GM10248 (cell line): ENCODE measurements at regions not wholly inside any gene's neighbourhood (a gene's known extent, or its start where the extent isn't known, plus 50 kb on each side); places are given as distances from the start of the nearest gene placed in this dataset.
"Not testable (repeated sequence)": the region's sequence is repeated elsewhere in the genome, so short reads cannot be mapped to it uniquely, and the experiment has no call there.

Experiments used
- CTCF ChIA-PET: fragments of 300-600 bp; sonication (Branson Sonifier 250); formaldehyde crosslinking; extraction: SDS; loops from one replicate; lab custom pipeline; 2021; ENCODE audit warnings: antibody characterized with exemption; lab: Yijun Ruan, JAX
- POLR2A ChIA-PET: fragments of 350-650 bp; sonication (Branson Sonifier 250); formaldehyde crosslinking; extraction: SDS; loops from one replicate; lab custom pipeline; 2020; ENCODE audit warnings: antibody characterized with exemption; lab: Yijun Ruan, JAX
- DNase-seq: peaks from one replicate; pipeline ENCODE4 v3.0.0; 2012; ENCODE audit errors: extremely low spot score
- TF ChIP-seq, protein P1 (sequence below): IDR thresholded peaks from 2 replicates; pipeline ENCODE4 v1.5.1; 2012; ENCODE audit warnings: mild to moderate bottlenecking, low read depth; ENCODE audit errors: extremely low read depth, missing control alignments, control extremely low read depth

DNA sequence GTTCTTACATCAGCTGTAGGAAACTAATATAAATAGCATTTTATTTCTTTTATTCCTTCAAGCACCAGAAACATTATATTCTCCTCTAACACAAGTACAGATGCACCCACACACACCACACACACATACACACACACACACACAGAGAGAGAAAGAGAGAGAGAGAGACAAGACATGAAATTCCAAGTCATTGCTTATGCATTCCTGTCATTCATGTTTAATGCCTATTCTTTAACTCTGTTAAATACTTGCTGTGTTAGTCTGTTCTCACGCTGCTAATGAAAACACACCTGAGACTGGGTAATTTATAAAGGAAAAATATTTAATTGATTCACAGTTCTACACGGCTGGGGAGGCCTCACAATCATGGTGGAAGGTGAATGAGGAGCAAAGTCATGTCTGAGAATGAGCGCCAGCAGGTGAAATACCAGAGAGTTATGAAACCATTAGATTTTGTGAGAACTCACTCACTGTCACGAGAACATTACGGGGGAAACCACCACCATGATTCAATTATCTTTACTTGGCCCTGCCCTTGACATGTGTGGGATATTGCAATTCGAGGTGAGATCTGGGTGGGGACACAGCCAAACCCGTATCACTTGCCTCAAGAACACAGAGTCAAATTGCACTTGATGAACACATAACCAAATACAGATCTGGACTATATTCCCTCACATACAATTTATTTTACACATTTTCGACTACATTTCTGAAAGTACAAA lies 1058.1 kb upstream of the TMPRSS15 start:
- TF ChIP-seq, protein P1, sequence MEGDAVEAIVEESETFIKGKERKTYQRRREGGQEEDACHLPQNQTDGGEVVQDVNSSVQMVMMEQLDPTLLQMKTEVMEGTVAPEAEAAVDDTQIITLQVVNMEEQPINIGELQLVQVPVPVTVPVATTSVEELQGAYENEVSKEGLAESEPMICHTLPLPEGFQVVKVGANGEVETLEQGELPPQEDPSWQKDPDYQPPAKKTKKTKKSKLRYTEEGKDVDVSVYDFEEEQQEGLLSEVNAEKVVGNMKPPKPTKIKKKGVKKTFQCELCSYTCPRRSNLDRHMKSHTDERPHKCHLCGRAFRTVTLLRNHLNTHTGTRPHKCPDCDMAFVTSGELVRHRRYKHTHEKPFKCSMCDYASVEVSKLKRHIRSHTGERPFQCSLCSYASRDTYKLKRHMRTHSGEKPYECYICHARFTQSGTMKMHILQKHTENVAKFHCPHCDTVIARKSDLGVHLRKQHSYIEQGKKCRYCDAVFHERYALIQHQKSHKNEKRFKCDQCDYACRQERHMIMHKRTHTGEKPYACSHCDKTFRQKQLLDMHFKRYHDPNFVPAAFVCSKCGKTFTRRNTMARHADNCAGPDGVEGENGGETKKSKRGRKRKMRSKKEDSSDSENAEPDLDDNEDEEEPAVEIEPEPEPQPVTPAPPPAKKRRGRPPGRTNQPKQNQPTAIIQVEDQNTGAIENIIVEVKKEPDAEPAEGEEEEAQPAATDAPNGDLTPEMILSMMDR, result no peak
- no peak for DNase-seq
- ChIA-PET POLR2A (no interaction called here), CTCF (interaction anchor here (1.6 kb wide), 1 partner anchor 11 kb away, joined by 4 read pairs; no protein-coding TSS in a partner anchor)

DNA sequence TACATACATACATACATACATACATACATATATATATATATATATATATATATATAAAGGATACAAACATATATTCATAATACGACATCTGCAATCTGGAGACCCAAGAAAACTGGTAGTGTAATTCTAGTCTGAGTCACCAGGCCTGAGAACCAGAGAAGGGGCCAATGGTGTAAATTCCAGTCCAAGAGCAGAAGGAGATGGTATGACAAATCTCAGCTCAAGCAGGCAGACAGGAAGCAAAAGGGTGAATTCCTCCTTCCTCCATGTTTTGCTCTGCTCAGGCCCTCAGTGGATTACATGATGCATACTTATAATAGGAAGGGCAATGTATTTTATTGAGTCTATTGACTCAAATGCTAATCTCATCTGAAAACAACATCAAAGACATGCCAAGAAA lies 1060.4 kb upstream of the TMPRSS15 start:
- no peak for DNase-seq
- CTCF ChIA-PET, result no interaction called here
- POLR2A ChIA-PET, result no interaction called here
- TF ChIP-seq, protein P1, result no peak

DNA sequence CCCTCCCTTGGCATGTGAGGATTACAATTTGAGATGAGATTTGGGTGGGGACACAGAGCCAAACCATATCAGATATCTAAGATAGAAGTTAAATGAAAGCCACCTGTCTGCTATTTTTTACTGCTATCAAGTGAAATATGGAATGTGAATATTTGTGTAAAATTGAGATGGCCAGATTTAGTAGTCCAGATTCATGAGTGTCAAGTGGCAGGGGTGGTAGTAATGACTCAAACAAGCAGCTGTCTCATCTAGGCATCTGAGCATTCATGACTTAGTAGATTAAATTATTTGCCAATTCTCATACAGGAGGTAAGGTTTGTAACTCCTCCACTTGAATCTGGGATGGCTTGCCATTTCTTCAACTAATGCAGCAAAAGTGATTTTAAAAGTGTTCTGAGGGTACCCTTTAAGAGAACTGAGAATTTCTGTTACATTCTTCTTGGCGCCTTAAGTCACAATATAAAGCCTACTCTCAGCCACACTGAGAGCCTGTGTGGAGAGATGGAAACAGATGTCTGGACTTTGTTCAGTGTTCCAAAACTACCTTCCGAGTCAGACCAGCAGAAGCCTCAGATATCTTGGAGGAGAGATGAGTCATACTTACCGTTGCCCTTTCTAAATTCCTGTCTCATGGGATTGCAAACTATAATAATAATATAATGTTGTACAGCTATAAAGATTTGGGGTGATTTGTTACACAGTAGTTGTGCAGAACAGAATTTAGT lies 1065.6 kb upstream of the TMPRSS15 start:
- no peak for DNase-seq
- CTCF ChIA-PET, result no interaction called here
- POLR2A ChIA-PET, result no interaction called here
- TF ChIP-seq, protein P1, result no peak

DNA sequence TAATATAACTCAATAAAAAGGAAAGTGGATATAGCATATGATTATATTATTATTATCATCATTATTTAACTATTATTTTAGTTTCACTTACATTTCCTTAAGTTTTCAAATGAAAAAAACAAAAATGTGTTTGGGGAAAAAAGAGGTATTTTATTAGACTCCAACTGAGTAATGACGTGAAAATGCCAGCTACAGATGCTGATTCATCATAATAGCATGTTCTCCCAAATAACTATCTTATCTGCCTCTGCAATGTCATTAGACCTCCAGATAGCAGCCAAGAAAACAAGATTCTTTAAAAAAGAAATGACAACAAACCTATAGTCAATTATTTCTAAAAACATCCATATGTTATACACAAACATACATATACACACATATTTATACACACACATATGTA lies 1071.9 kb upstream of the TMPRSS15 start:
- TF ChIP-seq, protein P1, result no peak
- DNase-seq, result no peak
- ChIA-PET CTCF (no interaction called here), POLR2A (no interaction called here)

DNA sequence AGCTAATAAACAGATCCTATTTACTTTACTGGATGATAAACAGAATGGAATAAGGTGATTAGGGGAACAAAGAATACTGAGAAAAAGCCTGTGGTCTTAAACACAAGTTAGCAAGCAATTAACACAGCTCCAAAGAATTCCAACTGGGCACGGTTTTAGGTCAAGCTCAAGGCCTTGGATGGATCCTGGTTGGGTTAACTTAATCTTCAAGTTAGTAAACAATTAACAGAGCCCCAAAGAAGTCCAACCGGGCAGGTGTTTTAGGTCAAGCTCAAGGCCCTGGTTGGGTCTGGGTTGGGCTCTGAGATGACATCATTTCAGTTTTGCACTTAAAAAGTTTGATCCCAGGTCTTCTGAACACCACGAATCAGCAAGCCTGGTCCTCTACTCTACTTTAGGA lies 1086.3 kb upstream of the TMPRSS15 start:
- ChIA-PET POLR2A (no interaction called here), CTCF (no interaction called here)
- DNase-seq, result no peak
- TF ChIP-seq, protein P1, result no peak

DNA sequence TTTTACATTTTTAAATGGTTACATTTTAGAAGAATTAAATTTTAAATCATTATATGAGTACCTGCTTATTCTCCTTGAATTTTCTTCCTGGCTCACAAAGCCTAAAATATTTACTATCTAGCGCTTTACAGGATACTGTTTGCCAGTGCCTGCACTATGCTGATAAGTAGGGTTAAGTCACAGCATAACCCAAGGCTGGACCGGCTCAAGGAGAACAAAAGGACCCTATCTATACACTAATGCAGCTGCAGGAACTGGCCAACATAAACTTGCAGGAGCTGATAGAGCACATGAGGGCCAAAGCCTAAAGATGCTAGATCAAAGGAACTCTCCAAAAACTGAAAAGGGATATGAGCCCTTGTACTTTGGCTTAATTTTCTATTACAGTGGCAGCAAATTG lies 1086.9 kb upstream of the TMPRSS15 start:
- POLR2A ChIA-PET, result interaction anchor here (0.5 kb wide), 1 partner anchor 226 kb away, joined by 7 read pairs; no protein-coding TSS in a partner anchor
- CTCF ChIA-PET, result no interaction called here
- TF ChIP-seq, protein P1, result no peak
- DNase-seq, result no peak

DNA sequence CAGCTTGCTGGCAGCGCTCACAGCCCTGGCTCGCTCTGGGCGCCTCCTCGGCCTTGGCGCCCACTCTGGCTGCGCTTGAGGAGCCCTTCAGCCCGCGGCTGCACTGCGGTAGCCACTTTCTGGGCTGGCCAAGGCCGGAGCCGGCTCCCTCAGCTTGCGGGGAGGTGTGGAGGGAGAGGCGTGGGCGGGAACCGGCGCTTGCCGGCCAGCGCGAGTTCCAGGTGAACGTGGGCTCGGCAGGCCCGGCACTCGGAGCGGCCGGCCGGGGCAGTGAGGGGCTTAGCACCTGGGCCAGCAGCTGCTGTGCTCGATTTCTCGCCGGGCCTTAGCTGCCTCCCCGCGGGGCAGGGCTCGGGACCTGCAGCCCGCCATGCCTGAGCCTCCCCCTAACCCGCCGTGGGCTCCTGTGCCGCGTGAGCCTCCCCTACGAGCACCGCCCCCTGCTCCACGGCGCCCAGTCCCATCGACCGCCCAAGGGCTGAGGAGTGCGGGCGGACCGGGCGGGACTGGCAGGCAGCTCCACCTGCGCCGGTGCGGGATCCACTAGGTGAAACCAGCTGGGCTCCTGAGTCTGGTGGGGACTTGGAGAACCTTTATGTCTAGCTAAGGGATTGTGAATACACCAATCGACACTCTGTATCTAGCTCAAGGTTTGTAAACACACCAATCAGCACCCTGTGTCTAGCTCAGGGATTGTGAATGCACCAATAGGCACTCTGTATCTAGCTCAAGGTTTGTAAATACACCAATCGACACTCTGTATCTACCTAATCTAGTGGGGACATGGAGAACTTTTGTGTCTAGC lies 1090.1 kb upstream of the TMPRSS15 start:
- DNase-seq, POLR2A ChIA-PET: not testable (repeated sequence)
- CTCF ChIA-PET, result interaction anchor here (0.8 kb wide), 1 partner anchor 19 kb away, joined by 3 read pairs; no protein-coding TSS in a partner anchor
